SU-DHL-6 (cell line): ENCODE measurements at regions not wholly inside any gene's neighbourhood (a gene's known extent, or its start where the extent isn't known, plus 50 kb on each side); places are given as distances from the start of the nearest gene placed in this dataset.

ENCODE experiments used
- EZH2phosphoT487 ChIP-seq: fragments of 200-600 bp; sonication (generic), shearing (Covaris generic); conservative IDR thresholded peaks from 2 replicates; pipeline ENCODE4 v1.6.1; 2018; ENCODE audit warnings: mild to moderate bottlenecking, antibody characterized with exemption, low read length, moderate library complexity, mixed read lengths
- TF ChIP-seq, protein P1 (sequence below): fragments of 200-600 bp; sonication (generic); IDR thresholded peaks from one replicate; pipeline ENCODE4 v1.5.1; 2017; ENCODE audit warnings: antibody characterized with exemption, mild to moderate bottlenecking, low read length, moderate library complexity; ENCODE audit not compliant: insufficient read depth, poor library complexity, severe bottlenecking

- TF ChIP-seq, protein P1, sequence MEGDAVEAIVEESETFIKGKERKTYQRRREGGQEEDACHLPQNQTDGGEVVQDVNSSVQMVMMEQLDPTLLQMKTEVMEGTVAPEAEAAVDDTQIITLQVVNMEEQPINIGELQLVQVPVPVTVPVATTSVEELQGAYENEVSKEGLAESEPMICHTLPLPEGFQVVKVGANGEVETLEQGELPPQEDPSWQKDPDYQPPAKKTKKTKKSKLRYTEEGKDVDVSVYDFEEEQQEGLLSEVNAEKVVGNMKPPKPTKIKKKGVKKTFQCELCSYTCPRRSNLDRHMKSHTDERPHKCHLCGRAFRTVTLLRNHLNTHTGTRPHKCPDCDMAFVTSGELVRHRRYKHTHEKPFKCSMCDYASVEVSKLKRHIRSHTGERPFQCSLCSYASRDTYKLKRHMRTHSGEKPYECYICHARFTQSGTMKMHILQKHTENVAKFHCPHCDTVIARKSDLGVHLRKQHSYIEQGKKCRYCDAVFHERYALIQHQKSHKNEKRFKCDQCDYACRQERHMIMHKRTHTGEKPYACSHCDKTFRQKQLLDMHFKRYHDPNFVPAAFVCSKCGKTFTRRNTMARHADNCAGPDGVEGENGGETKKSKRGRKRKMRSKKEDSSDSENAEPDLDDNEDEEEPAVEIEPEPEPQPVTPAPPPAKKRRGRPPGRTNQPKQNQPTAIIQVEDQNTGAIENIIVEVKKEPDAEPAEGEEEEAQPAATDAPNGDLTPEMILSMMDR: no peak
- TF ChIP-seq EZH2phosphoT487: no peak
Observed at GRCh38 chr10:78179886-78180705, 146.4 kb downstream of the RPS24 start.
